NCI-H128 (cell line): ENCODE measurements at regions not wholly inside any gene's neighbourhood (a gene's known extent, or its start where the extent isn't known, plus 50 kb on each side); places are given as distances from the start of the nearest gene placed in this dataset.
"Not testable (repeated sequence)": the region's sequence is repeated elsewhere in the genome, so short reads cannot be mapped to it uniquely, and the experiment has no call there.

Experiments
- DNase-seq: peaks from one replicate; lab custom pipeline; 2025; ENCODE audit not compliant: unreplicated experiment; lab: John Stamatoyannopoulos, UW

GRCh38 chr2:33931164-33931563 is 332.1 kb upstream of the FAM98A start:
- DNase-seq, result no peak

GRCh38 chr2:33929467-33929866 is 330.4 kb upstream of the FAM98A start:
- no peak for DNase-seq

- no peak for DNase-seq
These were observed 328.7 kb upstream of the FAM98A start for GRCh38 chr2:33927756-33928155.

- no peak for DNase-seq
These were observed 326.2 kb upstream of the FAM98A start for GRCh38 chr2:33925311-33925710.

GRCh38 chr2:33924586-33925169 is 325.6 kb upstream of the FAM98A start:
- no peak for DNase-seq

- no peak for DNase-seq
These were observed 318.2 kb upstream of the FAM98A start for GRCh38 chr2:33917252-33917651.

GRCh38 chr2:33913071-33913616 is 314.0 kb upstream of the FAM98A start:
- DNase-seq, result no peak

- DNase-seq, result no peak
These were observed 312.2 kb upstream of the FAM98A start for GRCh38 chr2:33911327-33911726.

- no peak for DNase-seq
These were observed 311.0 kb upstream of the FAM98A start for GRCh38 chr2:33909945-33910695.

GRCh38 chr2:33907866-33908265 is 308.8 kb upstream of the FAM98A start:
- no peak for DNase-seq

- not testable (repeated sequence) for DNase-seq
These were observed 307.0 kb upstream of the FAM98A start for GRCh38 chr2:33906129-33906528.

- no peak for DNase-seq
These were observed 305.7 kb upstream of the FAM98A start for GRCh38 chr2:33904801-33905200.

- DNase-seq, result no peak
These were observed 304.6 kb upstream of the FAM98A start for GRCh38 chr2:33903701-33904100.

- no peak for DNase-seq
These were observed 304.1 kb upstream of the FAM98A start for GRCh38 chr2:33903215-33903614.

GRCh38 chr2:33900610-33901009 is 301.5 kb upstream of the FAM98A start:
- DNase-seq, result no peak

GRCh38 chr2:33897741-33898140 is 298.6 kb upstream of the FAM98A start:
- no peak for DNase-seq

GRCh38 chr2:33893824-33894223 is 294.7 kb upstream of the FAM98A start:
- no peak for DNase-seq

GRCh38 chr2:33891616-33892015 is 292.5 kb upstream of the FAM98A start:
- no peak for DNase-seq

- DNase-seq, result no peak
These were observed 291.6 kb upstream of the FAM98A start for GRCh38 chr2:33890686-33891085.

GRCh38 chr2:33877348-33878016 is 278.4 kb upstream of the FAM98A start:
- DNase-seq, result no peak

GRCh38 chr2:33873076-33873605 is 274.0 kb upstream of the FAM98A start:
- DNase-seq, result no peak
